ENCODE measurements at regions not wholly inside any gene's neighbourhood (a gene's known extent, or its start where the extent isn't known, plus 50 kb on each side); places are given as distances from the start of the nearest gene placed in this dataset.
"Not testable (repeated sequence)": the region's sequence is repeated elsewhere in the genome, so short reads cannot be mapped to it uniquely, and the experiment has no call there.

DNA sequence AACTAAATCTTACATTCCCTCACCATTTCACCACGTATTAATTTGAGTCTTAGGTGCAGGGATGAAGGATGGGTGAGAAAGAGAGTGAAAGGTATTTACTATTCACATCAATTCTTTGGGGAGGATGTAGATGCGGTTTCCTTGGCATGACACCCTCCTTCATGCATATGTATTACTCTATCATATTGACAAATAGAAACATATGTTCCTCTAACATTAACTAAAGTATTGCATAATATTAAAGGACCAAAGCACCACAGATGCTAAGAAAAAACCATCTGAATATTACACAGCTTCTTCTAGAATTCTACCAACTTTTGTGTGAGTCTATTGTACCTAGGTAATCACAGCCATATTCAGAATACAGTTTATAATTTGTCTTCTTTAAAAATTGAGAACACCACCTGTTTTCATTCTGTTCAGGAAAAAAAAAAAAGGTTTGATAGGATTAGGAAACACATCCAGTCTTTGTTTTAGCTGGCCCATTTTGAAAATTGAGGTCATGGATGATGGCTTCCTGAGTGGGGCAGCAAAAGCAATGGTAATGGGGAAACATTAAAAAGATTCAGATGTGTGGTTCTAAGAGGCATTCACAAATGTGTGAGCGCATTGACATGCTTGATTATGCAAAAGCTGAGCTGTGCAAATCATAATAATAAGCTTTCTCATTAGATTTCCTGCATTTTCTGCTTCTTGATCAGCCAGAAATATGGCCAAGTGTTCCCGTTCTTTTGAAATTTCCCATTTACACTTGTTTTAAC, 1011.5 kb upstream of the NUDT12 start:
- DNase-seq (ENCODE audit: low read depth) = no peak

DNA sequence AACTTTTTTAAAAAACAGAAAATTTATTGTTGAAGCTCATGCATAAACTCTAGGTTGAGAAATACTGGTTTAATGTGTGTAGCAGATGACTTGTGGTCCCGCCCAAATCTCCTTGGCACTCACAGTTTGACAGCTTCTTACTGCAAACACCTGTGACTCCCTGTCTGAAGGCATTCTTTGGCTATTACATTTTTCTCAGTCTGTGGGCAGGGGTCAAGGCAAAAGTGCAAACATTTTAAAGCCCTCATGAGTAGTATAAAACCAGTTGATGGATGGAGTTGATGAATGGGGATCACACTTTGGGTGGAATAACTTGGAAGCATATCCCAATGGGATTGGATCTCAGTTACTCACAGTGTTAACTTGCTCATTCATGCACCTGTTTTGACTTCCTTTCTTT, 1007.0 kb upstream of the NUDT12 start:
- DNase-seq (ENCODE audit: low read depth) = no peak

DNA sequence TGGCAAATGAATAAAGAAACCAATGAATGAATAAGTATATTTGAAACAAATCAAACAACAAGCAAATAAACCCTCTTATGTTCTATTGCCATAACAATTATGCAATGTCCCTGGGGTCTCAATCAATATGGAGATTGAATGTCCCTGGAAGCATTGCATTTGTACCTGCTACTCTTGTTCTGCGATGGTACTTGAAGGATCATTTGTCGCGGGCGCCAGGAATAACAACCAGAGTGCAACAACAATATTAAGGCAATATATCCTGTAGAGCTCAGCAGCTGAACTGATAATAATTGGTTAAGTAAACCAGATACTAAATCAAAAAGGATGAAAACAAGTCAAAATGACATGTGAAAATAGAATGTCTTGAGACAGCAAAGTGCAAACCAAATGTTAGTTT, 1001.9 kb upstream of the NUDT12 start:
- DNase-seq (ENCODE audit: low read depth) = no peak

- no peak for DNase-seq (ENCODE audit: low read depth)
These were observed 994.4 kb upstream of the NUDT12 start for GRCh38 chr5:104556957-104557356.

- DNase-seq (ENCODE audit: low read depth) = no peak
These were observed 989.0 kb upstream of the NUDT12 start for GRCh38 chr5:104551628-104552027.

DNA sequence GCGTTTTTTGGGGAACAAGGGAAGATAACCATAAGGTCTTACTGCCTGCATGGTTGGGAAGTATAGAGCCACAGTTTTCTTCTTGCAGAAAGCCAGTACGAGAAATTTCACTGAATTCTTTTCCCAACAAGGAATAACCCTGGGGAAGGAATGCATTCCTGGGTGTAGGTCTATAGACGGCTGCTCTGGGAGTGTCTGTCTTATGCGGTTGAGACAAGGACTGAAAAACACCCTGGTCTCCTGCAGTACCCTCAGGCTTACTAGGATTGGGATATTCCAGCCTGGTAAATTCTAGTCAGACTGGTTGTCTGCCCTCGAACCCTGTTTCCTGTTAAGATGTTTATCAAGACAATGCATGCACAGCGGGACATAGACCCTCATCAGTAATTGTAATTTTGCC, 984.3 kb upstream of the NUDT12 start:
- DNase-seq (ENCODE audit: low read depth) = not testable (repeated sequence)

DNA sequence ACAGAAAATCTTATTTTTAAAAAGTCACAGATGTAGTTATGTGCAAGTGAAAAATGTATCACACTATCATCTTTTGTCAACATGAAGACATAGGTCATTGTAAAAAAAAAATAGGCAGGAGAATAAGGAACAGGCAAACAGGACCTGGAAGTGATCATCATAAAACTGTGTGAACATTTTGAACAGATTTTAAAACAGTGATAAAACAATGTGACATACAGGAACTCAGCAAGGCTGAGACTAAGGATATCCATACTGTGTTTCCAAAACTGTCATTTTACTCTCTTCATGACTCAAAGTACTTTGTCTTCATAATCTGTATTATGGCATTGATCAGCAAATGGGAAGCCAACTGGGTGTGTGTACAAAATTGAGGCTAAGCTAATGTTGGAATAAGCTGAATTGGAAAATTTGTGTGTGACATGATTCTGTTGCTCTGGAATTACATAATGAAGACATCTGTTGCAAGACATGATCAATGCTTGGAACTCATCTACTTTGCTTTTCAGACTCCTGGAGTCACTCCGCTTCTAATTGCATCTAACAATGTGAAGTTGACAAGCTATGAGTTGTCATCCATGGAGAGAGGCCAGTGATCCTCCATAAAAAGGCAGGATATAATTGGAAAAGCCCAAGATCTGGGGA, 978.7 kb upstream of the NUDT12 start:
- DNase-seq (ENCODE audit: low read depth) = no peak

- peak; percentile 21 for DNase-seq (ENCODE audit: low read depth)
These were observed 977.9 kb upstream of the NUDT12 start for GRCh38 chr5:104540448-104540847.

GRCh38 chr5:104539618-104540350, 977.2 kb upstream of the NUDT12 start:
- no peak for DNase-seq (ENCODE audit: low read depth)

- no peak for DNase-seq (ENCODE audit: low read depth)
These were observed 976.1 kb upstream of the NUDT12 start for GRCh38 chr5:104538734-104539133.

DNA sequence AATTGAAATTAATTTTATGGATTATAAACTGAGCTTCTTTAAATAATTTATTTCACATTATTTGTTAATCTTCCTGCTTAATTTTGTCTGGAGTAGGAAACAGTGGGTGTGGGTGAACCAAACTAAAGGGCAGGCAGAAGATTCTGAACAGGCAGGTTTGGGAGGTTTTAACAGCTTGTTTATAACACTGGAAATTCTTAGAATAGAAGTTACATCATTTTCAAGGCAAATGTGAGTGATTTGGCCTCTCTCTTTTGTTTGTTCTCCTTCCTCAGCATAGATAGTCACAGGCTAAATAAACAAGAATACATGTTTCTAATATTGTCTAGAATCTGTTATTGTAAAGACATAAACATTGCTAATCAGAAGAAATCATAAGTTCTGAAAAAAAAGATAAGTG, 970.9 kb upstream of the NUDT12 start:
- DNase-seq (ENCODE audit: low read depth) = no peak

DNA sequence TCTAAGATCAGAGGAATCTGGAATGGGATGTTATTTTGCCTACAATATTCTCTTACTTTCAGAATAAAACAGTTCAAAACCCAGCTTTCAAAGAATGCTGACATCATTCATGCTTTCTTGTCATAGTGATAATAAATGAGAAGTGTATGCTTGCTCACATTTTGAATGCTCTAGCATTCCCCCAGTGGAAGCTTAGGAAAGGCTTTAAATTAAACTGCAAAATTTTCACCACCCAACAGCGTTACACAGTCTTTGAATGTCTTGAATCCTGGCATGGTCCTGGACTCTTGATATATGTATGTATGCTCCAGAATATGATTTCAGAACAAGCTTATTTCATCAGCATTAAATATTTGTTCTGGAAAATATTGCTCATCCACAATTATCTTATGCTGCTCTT, 964.3 kb upstream of the NUDT12 start:
- no peak for DNase-seq (ENCODE audit: low read depth)

- no peak for DNase-seq (ENCODE audit: low read depth)
These were observed 951.1 kb upstream of the NUDT12 start for GRCh38 chr5:104513640-104514072.

DNA sequence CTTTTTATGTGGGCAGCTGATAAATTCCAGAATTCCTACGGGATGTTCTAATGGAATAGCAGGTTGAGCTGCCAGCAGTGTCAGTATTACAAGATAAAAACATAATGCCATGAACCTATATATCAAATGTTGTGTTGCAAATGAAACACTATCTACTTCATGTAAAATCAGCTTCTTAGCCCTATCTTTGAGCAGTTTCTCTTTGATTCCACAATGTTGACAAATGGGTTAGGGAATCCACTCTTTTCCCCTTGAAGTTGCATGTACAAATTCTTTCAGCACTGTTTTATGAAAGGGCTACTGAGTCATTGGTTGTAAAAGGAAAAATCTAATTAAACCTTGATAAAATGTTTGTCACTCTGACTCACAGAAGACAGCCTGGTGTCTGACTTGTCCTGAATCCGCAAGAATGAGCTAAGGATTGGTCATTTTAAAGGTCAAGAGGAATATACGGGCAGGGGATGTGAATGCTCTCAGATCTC, 950.6 kb upstream of the NUDT12 start:
- peak; percentile 45 for DNase-seq (ENCODE audit: low read depth)

DNA sequence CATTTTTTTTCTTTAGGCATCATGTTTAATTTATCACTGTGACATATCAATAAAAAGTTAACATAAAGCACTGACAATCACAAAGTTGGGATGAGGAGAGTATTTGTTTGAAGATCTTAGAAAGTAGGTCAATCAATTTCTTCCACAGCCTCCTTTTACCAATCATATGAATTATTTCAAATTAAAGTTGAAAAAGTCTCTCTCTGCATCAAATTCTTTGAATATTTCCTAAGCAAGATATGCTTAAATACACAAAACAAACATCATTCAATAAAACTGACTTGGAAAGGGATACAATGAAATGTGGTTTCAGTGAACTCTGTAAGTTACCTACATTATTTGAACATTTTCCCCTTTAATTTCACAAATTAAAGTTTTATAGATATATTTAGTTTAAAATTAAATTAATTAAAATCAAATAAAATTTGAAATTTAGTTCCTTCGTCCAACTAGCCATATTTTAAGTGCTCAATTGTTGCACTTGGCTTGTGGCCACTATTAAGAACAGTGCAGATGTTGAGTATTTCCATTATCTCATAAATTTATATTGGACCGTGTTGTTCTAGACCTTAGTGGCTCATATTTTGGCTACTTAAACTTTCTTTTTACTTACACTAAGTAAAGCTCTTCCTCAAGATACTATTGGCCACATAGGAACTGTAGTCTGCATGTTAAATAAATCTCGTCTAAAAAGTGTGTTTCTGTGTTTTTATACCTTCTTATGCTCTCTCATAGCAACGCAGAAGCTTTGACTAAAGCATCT, 949.7 kb upstream of the NUDT12 start:
- DNase-seq (ENCODE audit: low read depth) = no peak

DNA sequence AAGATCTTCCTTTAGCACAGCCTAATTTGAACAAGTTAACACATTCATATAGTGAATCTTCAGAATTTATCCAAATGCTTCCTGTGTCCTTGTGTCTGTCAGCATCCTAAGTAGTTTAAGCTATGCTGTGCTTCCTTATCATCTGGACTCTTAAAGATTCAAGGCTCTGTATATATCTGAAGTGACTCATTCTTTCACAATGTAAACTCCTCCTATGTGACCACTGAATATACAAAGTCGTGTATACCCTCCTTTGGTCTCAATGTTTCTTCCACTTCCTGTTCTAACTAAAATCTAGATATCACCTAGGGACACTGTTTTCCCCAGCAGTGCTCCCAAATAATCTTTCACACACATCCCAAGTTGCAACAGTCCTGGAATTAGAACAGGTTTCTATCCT, 935.7 kb upstream of the NUDT12 start:
- DNase-seq (ENCODE audit: low read depth) = no peak

DNA sequence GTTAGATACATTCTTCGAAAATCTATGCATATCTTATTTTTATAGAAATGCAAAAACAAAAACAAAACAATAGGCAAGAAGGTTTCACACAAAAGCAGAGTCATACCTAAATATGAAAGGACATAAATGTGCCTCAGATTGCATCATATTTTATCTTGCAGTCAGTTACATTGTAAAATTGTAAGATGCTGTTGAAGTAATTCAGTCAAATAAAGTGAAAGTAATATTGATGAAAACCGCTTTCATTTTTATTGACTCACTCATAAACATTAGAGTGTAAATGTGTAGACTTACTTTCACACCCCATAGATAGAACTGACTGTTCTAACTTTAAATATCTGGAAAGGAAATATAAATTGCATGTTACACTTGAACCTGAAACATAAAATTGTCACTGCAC, 931.5 kb upstream of the NUDT12 start:
- DNase-seq (ENCODE audit: low read depth) = no peak

GRCh38 chr5:104472811-104473210, 910.2 kb upstream of the NUDT12 start:
- DNase-seq (ENCODE audit: low read depth) = no peak

GRCh38 chr5:104456122-104456521, 893.5 kb upstream of the NUDT12 start:
- DNase-seq (ENCODE audit: low read depth) = no peak

- DNase-seq (ENCODE audit: low read depth) = no peak
These were observed 890.0 kb upstream of the NUDT12 start for GRCh38 chr5:104452550-104452949.

DNA sequence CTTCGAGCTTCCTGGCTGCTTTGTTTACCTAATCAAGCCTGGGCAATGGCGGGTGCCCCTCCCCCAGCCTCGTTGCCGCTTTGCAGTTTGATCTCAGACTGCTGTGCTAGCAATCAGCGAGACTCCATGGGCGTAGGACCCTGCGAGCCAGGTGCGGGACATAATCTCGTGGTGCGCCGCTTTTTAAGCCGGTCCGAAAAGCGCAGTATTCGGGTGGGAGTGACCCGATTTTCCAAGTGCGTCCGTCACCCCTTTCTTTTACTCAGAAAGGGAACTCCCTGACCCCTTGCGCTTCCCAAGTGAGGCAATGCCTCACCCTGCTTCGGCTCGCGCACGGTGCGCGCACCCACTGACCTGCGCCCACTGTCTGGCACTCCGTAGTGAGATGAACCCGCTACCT, 889.3 kb upstream of the NUDT12 start:
- not testable (repeated sequence) for DNase-seq (ENCODE audit: low read depth)

- no peak for DNase-seq (ENCODE audit: low read depth)
These were observed 882.1 kb upstream of the NUDT12 start for GRCh38 chr5:104444656-104445055.

All from stromal cell of bone marrow (primary cell).